Motor neuron (in vitro differentiated cells): ENCODE measurements at regions not wholly inside any gene's neighbourhood (a gene's known extent, or its start where the extent isn't known, plus 50 kb on each side); places are given as distances from the start of the nearest gene placed in this dataset.

Experiments
- ATAC-seq, 8 experiments: fragments of 200-7000 bp; cut with Tn5 transposase; replicated peaks in 6 of 8; 2 replicates each; pipeline ENCODE4 v1.8.0; 2021; ENCODE audit warnings: mild to moderate bottlenecking in 8 of 8, moderate library complexity in 8 of 8
- H3K27ac ChIP-seq, 2 donors: fragments of 250-450 bp; sonication (Bioruptor Pico); 2 replicates each; pipeline ENCODE4 v1.9.0; 2021; ENCODE audit warnings: antibody characterized with exemption in 2 of 2, mild to moderate bottlenecking in 2 of 2, moderate library complexity in 1 of 2
- H3K4me1 ChIP-seq, 2 donors: fragments of 250-450 bp; sonication (Bioruptor Pico); replicated peaks in 1 of 2; 2 replicates each; pipeline ENCODE4 v1.6.1; 2021; ENCODE audit warnings: antibody characterized with exemption in 2 of 2, mild to moderate bottlenecking in 2 of 2, moderate library complexity in 1 of 2
- H3K4me3 ChIP-seq, 5 donors: fragments of 250-450 bp; sonication (Bioruptor Pico); 2 replicates each; pipeline ENCODE4 v1.9.0; 2021; ENCODE audit warnings: antibody characterized with exemption in 5 of 5, mild to moderate bottlenecking in 5 of 5, moderate library complexity in 4 of 5
- WGBS, 10 experiments: fragments of 450-650 bp; shearing (Covaris generic); methylation state at CpG; one replicate each; pipeline ENCODE4 v1.0.0; 2022; 5-methylcytosine and 5-hydroxymethylcytosine counted together
- in situ Hi-C, 9 experiments: fragments of 400-800 bp; cut with MboI; loops; one replicate each; pipeline ENCODE4 v1.15.0; 2021; ENCODE audit warnings: low sequenced_read_pairs in 9 of 9, low pct_unique_long_range_greater_than_20kb in 2 of 9; ENCODE audit not compliant: unreplicated experiment in 9 of 9

DNA sequence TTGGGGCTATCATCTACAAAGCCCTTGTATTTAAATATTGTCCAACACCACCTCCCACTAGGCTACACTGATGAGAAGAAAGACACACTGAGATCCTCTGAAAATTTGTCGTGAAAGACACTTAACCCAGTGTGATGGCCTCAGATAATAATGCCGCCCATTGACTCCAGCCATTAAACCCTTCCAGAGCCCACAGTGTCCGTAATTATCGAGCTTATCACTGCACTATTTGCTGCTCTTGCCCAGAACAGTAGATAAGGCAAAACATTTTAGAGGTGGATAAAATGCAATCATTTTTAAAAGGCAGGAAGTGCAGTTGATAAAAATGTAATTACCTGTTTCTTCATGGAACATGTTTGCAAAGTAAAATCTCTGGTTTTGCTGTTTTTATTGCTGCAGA, 121.3 kb upstream of the DDX18 start:
- in situ Hi-C loops, result no loop called here
- 23 to 100% (median 86%) methylated on average over 1 to 4 of the region's 4 CpGs; no CpG with 5 or more reads in 1 of the 10 experiments for WGBS, 10 experiments

GRCh38 chr2:117693651-117694050, 120.8 kb upstream of the DDX18 start:
- peaks cover 8 to 23% of the 10 kb centered on the region in 2 donors for H3K4me1 ChIP-seq
- 31 to 100% (median 88%) methylated on average over 1 to 2 of the region's 2 CpGs; no CpG with 5 or more reads in 1 of the 10 experiments for WGBS, 10 experiments
- H3K27ac ChIP-seq, result no peak overlapping the region
- no peak overlapping the region for H3K4me3 ChIP-seq
- ATAC-seq, result no peak
- in situ Hi-C loops, result no loop called here

More for the DNA sequence above, 121.3 kb upstream of the DDX18 start:
- Histone ChIP-seq H3K4me1 (peaks cover 8 to 23% of the 10 kb centered on the region in 2 donors), H3K4me3 (no peak overlapping the region), H3K27ac (no peak overlapping the region)
- ATAC-seq, result no peak

DNA sequence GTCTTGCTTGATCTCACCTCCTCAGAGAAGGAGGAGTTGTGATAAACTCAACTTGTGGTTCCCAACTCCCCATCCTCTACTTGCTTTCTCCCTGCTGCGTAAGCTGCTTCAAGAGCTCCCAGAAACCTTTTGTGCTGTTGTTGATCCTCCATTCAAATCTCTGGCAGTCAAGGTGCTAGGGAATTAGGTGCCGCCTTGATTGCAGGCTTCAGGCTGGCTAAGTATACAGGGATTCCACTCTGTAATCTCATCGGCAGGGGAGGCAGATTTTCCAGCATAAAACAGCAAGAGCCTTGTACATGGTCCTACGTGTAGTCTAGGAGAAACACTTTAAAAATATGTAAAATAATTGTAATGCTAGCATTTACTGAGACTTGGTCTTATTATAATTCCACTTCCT, 116.2 kb upstream of the DDX18 start:
- WGBS, 10 experiments, result 14 to 96% (median 90%) methylated on average over 1 to 4 of the region's 4 CpGs; no CpG with 5 or more reads in 1 of the 10 experiments
- H3K27ac ChIP-seq, result no peak overlapping the region
- ATAC-seq, result no peak
- H3K4me1 ChIP-seq, result peaks cover 0 to 2% of the 10 kb centered on the region in 2 donors
- no peak overlapping the region for H3K4me3 ChIP-seq
- in situ Hi-C loops, result no loop called here

- in situ Hi-C loops, result no loop called here
- Histone ChIP-seq H3K4me1 (no peaks in the 10 kb centered on the region), H3K4me3 (no peak overlapping the region), H3K27ac (no peak overlapping the region)
- 0 to 100% (median 67%) methylated on average over 2 to 4 of the region's 4 CpGs for WGBS, 10 experiments
- ATAC-seq, result no peak
These were observed 115.7 kb upstream of the DDX18 start for GRCh38 chr2:117698819-117699218.

GRCh38 chr2:117700471-117700870, 114.0 kb upstream of the DDX18 start:
- peak in 3 of 8 experiments; percentile 25 to 46 (median 29) for ATAC-seq
- WGBS, 10 experiments, result 0 to 80% (median 35%) methylated on average over 1 to 2 of the region's 2 CpGs
- Histone ChIP-seq H3K4me1 (no peaks in the 10 kb centered on the region), H3K4me3 (no peak overlapping the region), H3K27ac (no peak overlapping the region)
- in situ Hi-C loops, result no loop called here

DNA sequence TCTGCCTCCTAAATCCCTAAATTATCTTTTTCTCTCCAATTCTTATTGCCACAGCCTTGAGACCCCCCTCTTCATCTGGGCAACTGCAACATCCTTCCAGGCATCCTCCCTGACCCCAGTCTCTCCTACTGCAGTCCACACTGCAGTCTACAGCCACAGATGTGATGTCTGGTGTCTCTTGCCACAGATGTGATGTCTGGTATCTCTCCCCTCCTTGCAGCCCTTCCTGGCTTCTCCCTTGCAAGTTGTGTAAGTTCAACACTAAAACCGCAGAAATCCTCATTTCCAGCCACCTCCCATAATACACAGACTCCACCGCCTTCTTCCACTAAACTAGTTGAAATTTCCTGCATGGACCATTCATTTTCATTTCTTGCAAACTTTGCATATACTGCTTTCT, 113.1 kb upstream of the DDX18 start:
- WGBS, 10 experiments, result 10 to 100% (median 70%) methylated on average over 1 to 2 of the region's 2 CpGs; no CpG with 5 or more reads in 4 of the 10 experiments
- Histone ChIP-seq H3K27ac (no peak overlapping the region), H3K4me3 (no peak overlapping the region), H3K4me1 (no peaks in the 10 kb centered on the region)
- peak in 1 of 8 experiments; percentile 72 for ATAC-seq
- in situ Hi-C loops, result no loop called here

GRCh38 chr2:117702098-117702497, 112.4 kb upstream of the DDX18 start:
- WGBS, 10 experiments, result 0 to 100% (median 80%) methylated on average over 1 to 2 of the region's 2 CpGs; no CpG with 5 or more reads in 3 of the 10 experiments
- H3K4me1 ChIP-seq, result no peaks in the 10 kb centered on the region
- H3K4me3 ChIP-seq, result no peak overlapping the region
- no peak overlapping the region for H3K27ac ChIP-seq
- in situ Hi-C loops, result no loop called here
- no peak for ATAC-seq

GRCh38 chr2:117703858-117704257, 110.6 kb upstream of the DDX18 start:
- peak in 1 of 8 experiments; percentile 21 for ATAC-seq
- in situ Hi-C loops, result no loop called here
- Histone ChIP-seq H3K27ac (no peak overlapping the region), H3K4me1 (no peaks in the 10 kb centered on the region), H3K4me3 (no peak overlapping the region)
- 23 to 93% (median 50%) methylated on average over 1 to 7 of the region's 7 CpGs; no CpG with 5 or more reads in 1 of the 10 experiments for WGBS, 10 experiments

- in situ Hi-C loops, result no loop called here
- Histone ChIP-seq H3K4me1 (no peaks in the 10 kb centered on the region), H3K27ac (no peak overlapping the region), H3K4me3 (no peak overlapping the region)
- WGBS, 10 experiments, result 0 to 100% (median 57%) methylated on average over 1 to 3 of the region's 3 CpGs; no CpG with 5 or more reads in 1 of the 10 experiments
- ATAC-seq, result no peak
These were observed 109.7 kb upstream of the DDX18 start for GRCh38 chr2:117704818-117705217.

- ATAC-seq, result no peak
- H3K27ac ChIP-seq, result no peak overlapping the region
- in situ Hi-C loops, result no loop called here
- H3K4me1 ChIP-seq, result no peaks in the 10 kb centered on the region
- no peak overlapping the region for H3K4me3 ChIP-seq
These were observed 106.6 kb upstream of the DDX18 start for GRCh38 chr2:117707874-117708273.

GRCh38 chr2:117712684-117713083, 101.8 kb upstream of the DDX18 start:
- peaks cover 9 to 14% of the 10 kb centered on the region in 2 donors for H3K4me1 ChIP-seq
- in situ Hi-C loops, result no loop called here
- ATAC-seq, result no peak
- no peak overlapping the region for H3K27ac ChIP-seq
- H3K4me3 ChIP-seq, result no peak overlapping the region
- 0 to 100% (median 68%) methylated on average over 1 to 2 of the region's 2 CpGs; no CpG with 5 or more reads in 4 of the 10 experiments for WGBS, 10 experiments

GRCh38 chr2:117714110-117714509, 100.4 kb upstream of the DDX18 start:
- ATAC-seq, result peak in 1 of 8 experiments; percentile 27

GRCh38 chr2:117714745-117715417, 99.6 kb upstream of the DDX18 start:
- peak overlapping the region in 1 of 2 donors; percentile 46 for H3K27ac ChIP-seq
- H3K4me1 ChIP-seq, result peaks cover 9 to 14% of the 10 kb centered on the region in 2 donors
- in situ Hi-C loops, result no loop called here
- no peak overlapping the region for H3K4me3 ChIP-seq
- ATAC-seq, result peak in 5 of 8 experiments; percentile 14 to 80 (median 59)
- 14 to 98% (median 78%) methylated on average over 1 to 7 of the region's 7 CpGs; no CpG with 5 or more reads in 1 of the 10 experiments for WGBS, 10 experiments

More at GRCh38 chr2:117714110-117714509, 100.4 kb upstream of the DDX18 start:
- Histone ChIP-seq H3K4me3 (no peak overlapping the region), H3K4me1 (peaks cover 9 to 14% of the 10 kb centered on the region in 2 donors), H3K27ac (no peak overlapping the region)
- in situ Hi-C loops, result no loop called here
- WGBS, 10 experiments, result 33 to 100% (median 68%) methylated on average over 3 to 6 of the region's 6 CpGs; no CpG with 5 or more reads in 1 of the 10 experiments

- Histone ChIP-seq H3K4me3 (no peak overlapping the region), H3K27ac (no peak overlapping the region), H3K4me1 (peaks cover 9 to 14% of the 10 kb centered on the region in 2 donors)
- in situ Hi-C loops, result no loop called here
- 0 to 78% (median 49%) methylated on average over 1 to 3 of the region's 3 CpGs for WGBS, 10 experiments
- ATAC-seq, result no peak
These were observed 98.0 kb upstream of the DDX18 start for GRCh38 chr2:117716505-117716904.
